Activated CD4-positive, alpha-beta T cell treated with anti-CD3 and anti-CD28 coated beads for 48 hours (primary cell): ENCODE measurements at regions not wholly inside any gene's neighbourhood (a gene's known extent, or its start where the extent isn't known, plus 50 kb on each side); places are given as distances from the start of the nearest gene placed in this dataset.
"Not testable (repeated sequence)": the region's sequence is repeated elsewhere in the genome, so short reads cannot be mapped to it uniquely, and the experiment has no call there.

Source experiments
- DNase-seq: peaks from one replicate; pipeline ENCODE4 v3.0.0-alpha.2; 2020

GRCh38 chr12:131290255-131290959 lies 336.7 kb downstream of the ADGRD1 start:
- DNase-seq = no peak

- DNase-seq = not testable (repeated sequence)
These were observed 339.6 kb downstream of the ADGRD1 start for GRCh38 chr12:131293071-131294015.

GRCh38 chr12:131294716-131295115 lies 341.0 kb downstream of the ADGRD1 start:
- DNase-seq = not testable (repeated sequence)

GRCh38 chr12:131295117-131295516 lies 341.4 kb downstream of the ADGRD1 start:
- DNase-seq = not testable (repeated sequence)

GRCh38 chr12:131295559-131295958 lies 341.9 kb downstream of the ADGRD1 start:
- DNase-seq = not testable (repeated sequence)

GRCh38 chr12:131296136-131296535 lies 342.4 kb downstream of the ADGRD1 start:
- DNase-seq = not testable (repeated sequence)

GRCh38 chr12:131296651-131297050 lies 342.9 kb downstream of the ADGRD1 start:
- not testable (repeated sequence) for DNase-seq

GRCh38 chr12:131298526-131299369 lies 345.0 kb downstream of the ADGRD1 start:
- DNase-seq = not testable (repeated sequence)

- DNase-seq = not testable (repeated sequence)
These were observed 345.6 kb downstream of the ADGRD1 start for GRCh38 chr12:131299370-131299701.

- DNase-seq = not testable (repeated sequence)
These were observed 349.9 kb downstream of the ADGRD1 start for GRCh38 chr12:131303576-131303975.

- DNase-seq = not testable (repeated sequence)
These were observed 350.9 kb downstream of the ADGRD1 start for GRCh38 chr12:131304642-131305041.

GRCh38 chr12:131309700-131310099 lies 356.0 kb downstream of the ADGRD1 start:
- no peak for DNase-seq

GRCh38 chr12:131310227-131310969 lies 356.7 kb downstream of the ADGRD1 start:
- DNase-seq = not testable (repeated sequence)

GRCh38 chr12:131311279-131311722 lies 357.6 kb downstream of the ADGRD1 start:
- DNase-seq = peak; percentile 55

GRCh38 chr12:131311764-131312163 lies 358.1 kb downstream of the ADGRD1 start:
- DNase-seq = no peak

GRCh38 chr12:131312382-131312781 lies 358.7 kb downstream of the ADGRD1 start:
- DNase-seq = not testable (repeated sequence)

GRCh38 chr12:131312793-131313545 lies 359.3 kb downstream of the ADGRD1 start:
- DNase-seq = no peak

GRCh38 chr12:131313635-131314034 lies 359.9 kb downstream of the ADGRD1 start:
- DNase-seq = no peak

GRCh38 chr12:131314524-131315090 lies 360.9 kb downstream of the ADGRD1 start:
- no peak for DNase-seq

GRCh38 chr12:131315601-131316000 lies 361.9 kb downstream of the ADGRD1 start:
- DNase-seq = no peak

GRCh38 chr12:131316388-131316787 lies 362.7 kb downstream of the ADGRD1 start:
- DNase-seq = no peak
